MCF 10A (cell line): ENCODE measurements at regions not wholly inside any gene's neighbourhood (a gene's known extent, or its start where the extent isn't known, plus 50 kb on each side); places are given as distances from the start of the nearest gene placed in this dataset.

Experiments
- BruUV-seq: library from RNA; stranded (reverse); fragments of 400-500 nt; replicated peaks from 2 replicates; lab custom pipeline; 2021; lab: Mats Ljungman, UMichigan
- CTCF ChIA-PET: fragments of 300-600 bp; sonication (Branson Sonifier 250); formaldehyde crosslinking; extraction: SDS; loops from one replicate; lab custom pipeline; 2021; ENCODE audit warnings: antibody characterized with exemption, inconsistent platforms; lab: Yijun Ruan, JAX
- POLR2A ChIA-PET: fragments of 300-600, 350-650 bp; sonication (Branson Sonifier 250); formaldehyde crosslinking; extraction: SDS; loops from one replicate; lab custom pipeline; 2020; ENCODE audit warnings: antibody characterized with exemption, inconsistent platforms; lab: Yijun Ruan, JAX
- DNase-seq: peaks from one replicate; pipeline ENCODE4 v3.0.0-alpha.2; 2018; ENCODE audit not compliant: unreplicated experiment
- H3K27ac Mint-ChIP-seq: one replicate; pipeline ENCODE4 v1.8.0; 2022; ENCODE audit warnings: mild to moderate bottlenecking, low read depth, mixed read lengths; ENCODE audit not compliant: unreplicated experiment
- H3K27me3 Mint-ChIP-seq: one replicate; pipeline ENCODE4 v1.8.0; 2022; ENCODE audit warnings: mixed read lengths; ENCODE audit not compliant: insufficient read depth, unreplicated experiment
- H3K36me3 Mint-ChIP-seq: one replicate; pipeline ENCODE4 v1.8.0; 2022; ENCODE audit warnings: mild to moderate bottlenecking, moderate library complexity, mixed read lengths; ENCODE audit not compliant: insufficient read depth, unreplicated experiment
- H3K4me1 Mint-ChIP-seq: one replicate; pipeline ENCODE4 v1.8.0; 2022; ENCODE audit warnings: mixed read lengths; ENCODE audit not compliant: insufficient read depth, unreplicated experiment
- H3K4me3 Mint-ChIP-seq: one replicate; pipeline ENCODE4 v1.8.0; 2022; ENCODE audit warnings: mild to moderate bottlenecking, moderate library complexity, mixed read lengths; ENCODE audit not compliant: unreplicated experiment
- H3K9me3 Mint-ChIP-seq: one replicate; pipeline ENCODE4 v1.8.0; 2022; ENCODE audit warnings: mixed read lengths; ENCODE audit not compliant: unreplicated experiment
- intact Hi-C: fragments of 100-400 bp; cut with micrococcal nuclease; formaldehyde crosslinking; loops from 2 replicates; pipeline ENCODE4 v1.14.1; 2022
- TF ChIP-seq, protein P1 (sequence below): fragments of 200-600 bp; IDR thresholded peaks from one replicate; pipeline ENCODE4 v1.8.0; 2022; ENCODE audit warnings: antibody characterized with exemption, mild to moderate bottlenecking; ENCODE audit not compliant: unreplicated experiment

DNA sequence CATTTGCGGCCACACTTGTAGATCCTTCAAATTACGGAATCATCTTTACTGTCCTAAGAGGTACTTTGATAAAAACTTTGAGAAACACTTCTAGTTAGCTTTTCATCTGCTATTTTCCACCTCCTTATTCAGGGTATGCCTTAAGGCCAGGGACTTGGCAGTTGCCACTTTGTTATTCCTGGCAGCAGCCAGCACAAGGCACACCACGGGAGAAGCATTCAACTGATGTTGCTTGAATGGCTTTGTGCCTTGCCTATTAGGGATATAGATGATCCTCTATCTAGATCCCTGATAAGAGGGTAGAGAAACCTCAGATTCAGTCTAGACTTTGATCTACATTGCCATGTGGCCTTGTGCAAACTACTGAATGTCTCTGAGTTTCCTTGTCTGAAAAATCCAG, 70.3 kb upstream of the EPHA4 start:
- BruUV-seq = no TSS peak
- H3K9me3 Mint-ChIP-seq = no peaks in the 10 kb centered on the region
- TF ChIP-seq, protein P1, sequence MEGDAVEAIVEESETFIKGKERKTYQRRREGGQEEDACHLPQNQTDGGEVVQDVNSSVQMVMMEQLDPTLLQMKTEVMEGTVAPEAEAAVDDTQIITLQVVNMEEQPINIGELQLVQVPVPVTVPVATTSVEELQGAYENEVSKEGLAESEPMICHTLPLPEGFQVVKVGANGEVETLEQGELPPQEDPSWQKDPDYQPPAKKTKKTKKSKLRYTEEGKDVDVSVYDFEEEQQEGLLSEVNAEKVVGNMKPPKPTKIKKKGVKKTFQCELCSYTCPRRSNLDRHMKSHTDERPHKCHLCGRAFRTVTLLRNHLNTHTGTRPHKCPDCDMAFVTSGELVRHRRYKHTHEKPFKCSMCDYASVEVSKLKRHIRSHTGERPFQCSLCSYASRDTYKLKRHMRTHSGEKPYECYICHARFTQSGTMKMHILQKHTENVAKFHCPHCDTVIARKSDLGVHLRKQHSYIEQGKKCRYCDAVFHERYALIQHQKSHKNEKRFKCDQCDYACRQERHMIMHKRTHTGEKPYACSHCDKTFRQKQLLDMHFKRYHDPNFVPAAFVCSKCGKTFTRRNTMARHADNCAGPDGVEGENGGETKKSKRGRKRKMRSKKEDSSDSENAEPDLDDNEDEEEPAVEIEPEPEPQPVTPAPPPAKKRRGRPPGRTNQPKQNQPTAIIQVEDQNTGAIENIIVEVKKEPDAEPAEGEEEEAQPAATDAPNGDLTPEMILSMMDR = no peak
- no peak overlapping the region for H3K4me3 Mint-ChIP-seq
- H3K27ac Mint-ChIP-seq = no peak overlapping the region
- ChIA-PET CTCF (no interaction called here), POLR2A (no interaction called here)
- H3K36me3 Mint-ChIP-seq = no peaks in the 10 kb centered on the region
- intact Hi-C loops = no loop called here
- no peak for DNase-seq
- H3K27me3 Mint-ChIP-seq = no peaks in the 10 kb centered on the region
- no peaks in the 10 kb centered on the region for H3K4me1 Mint-ChIP-seq

DNA sequence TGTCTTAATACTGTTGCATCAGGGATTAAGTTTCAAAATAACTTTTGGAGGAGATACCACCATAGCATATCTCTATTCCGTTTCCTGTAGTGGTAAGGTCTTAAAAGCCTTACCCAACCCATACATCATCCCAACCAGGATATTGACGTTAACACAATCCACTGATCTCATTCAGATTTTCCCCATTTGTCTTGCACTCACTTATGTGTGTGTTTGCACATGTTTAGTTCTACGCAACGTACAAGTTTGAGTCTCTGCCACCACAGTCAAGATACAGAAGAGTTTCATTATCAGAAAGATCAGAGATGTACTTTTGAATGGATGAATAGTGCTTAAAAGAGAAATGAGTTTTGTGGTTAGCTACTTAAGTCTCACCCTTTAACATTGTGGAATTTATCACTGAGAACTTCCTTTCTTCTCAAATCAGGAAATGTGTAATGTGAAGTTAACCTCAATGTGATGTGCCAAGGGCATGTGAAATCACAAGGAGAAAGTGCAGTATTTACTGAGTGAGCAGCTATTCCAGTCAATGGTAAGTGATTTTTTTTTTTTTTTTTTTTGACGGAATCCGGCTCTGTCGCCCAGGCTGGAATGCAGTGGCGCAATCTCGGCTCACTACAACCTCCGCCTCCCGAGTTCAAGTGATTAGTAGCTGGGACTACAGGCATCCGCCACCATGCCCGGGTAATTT, 69.2 kb upstream of the EPHA4 start:
- H3K4me1 Mint-ChIP-seq = no peaks in the 10 kb centered on the region
- BruUV-seq = no TSS peak
- no peaks in the 10 kb centered on the region for H3K36me3 Mint-ChIP-seq
- intact Hi-C loops = no loop called here
- TF ChIP-seq, protein P1 = no peak
- DNase-seq = no peak
- no peaks in the 10 kb centered on the region for H3K27me3 Mint-ChIP-seq
- H3K9me3 Mint-ChIP-seq = no peaks in the 10 kb centered on the region
- ChIA-PET CTCF (interaction anchor here (0.8 kb wide), 1 partner anchor 1277 kb away, joined by 4 read pairs; no protein-coding TSS in a partner anchor), POLR2A (interaction anchor here (0.9 kb wide), 1 partner anchor 12 kb away, joined by 3 read pairs; no protein-coding TSS in a partner anchor)
- no peak overlapping the region for H3K27ac Mint-ChIP-seq
- H3K4me3 Mint-ChIP-seq = no peak overlapping the region

DNA sequence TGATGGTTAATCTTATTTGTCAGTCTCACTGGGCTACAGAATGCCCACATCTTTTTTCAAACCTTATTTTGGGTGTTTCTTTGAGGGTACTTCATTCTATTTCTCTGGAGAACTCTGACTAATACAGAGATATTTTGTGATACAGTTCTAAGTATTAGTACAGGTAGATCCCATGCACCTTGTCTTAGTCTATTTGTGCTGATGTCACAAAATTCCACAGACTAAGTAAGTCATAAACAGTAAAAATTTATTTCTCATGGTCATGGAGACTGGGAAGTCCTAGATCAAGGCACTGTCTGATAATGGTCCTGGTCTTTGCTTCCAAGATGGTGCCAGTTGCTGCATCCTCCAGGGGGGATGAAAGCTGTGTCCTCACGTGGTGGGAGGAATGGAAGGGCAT, 68.6 kb upstream of the EPHA4 start:
- Mint-ChIP-seq H3K27ac (no peak overlapping the region), H3K4me3 (no peak overlapping the region), H3K27me3 (no peaks in the 10 kb centered on the region), H3K9me3 (no peaks in the 10 kb centered on the region), H3K4me1 (no peaks in the 10 kb centered on the region), H3K36me3 (no peaks in the 10 kb centered on the region)
- TF ChIP-seq, protein P1 = no peak
- DNase-seq = no peak
- ChIA-PET CTCF (interaction anchor here (0.8 kb wide), 1 partner anchor 1276 kb away, joined by 4 read pairs; no protein-coding TSS in a partner anchor), POLR2A (interaction anchor here (0.9 kb wide), 1 partner anchor 11 kb away, joined by 3 read pairs; no protein-coding TSS in a partner anchor)
- intact Hi-C loops = no loop called here
- BruUV-seq = no TSS peak

DNA sequence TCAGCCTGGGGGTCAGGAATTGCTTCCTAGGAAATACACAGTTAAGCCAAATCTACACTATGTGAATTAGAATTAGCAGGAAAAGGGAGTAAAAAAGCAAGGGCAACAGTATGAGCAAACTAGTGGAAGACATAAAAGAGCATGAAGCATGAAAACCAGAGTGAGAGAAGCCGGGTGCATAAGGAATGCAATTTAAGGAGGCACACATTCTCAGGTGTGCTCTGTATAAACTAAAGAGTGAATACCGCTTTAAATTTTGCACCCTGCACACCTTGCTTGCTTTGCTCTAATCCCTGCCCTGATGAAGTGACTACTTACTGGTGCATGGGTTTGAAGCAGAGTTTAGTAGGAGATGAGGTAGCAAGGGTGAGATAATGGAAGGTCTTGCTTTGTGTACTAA, 65.7 kb upstream of the EPHA4 start:
- POLR2A ChIA-PET = no interaction called here
- TF ChIP-seq, protein P1 = no peak
- no peaks in the 10 kb centered on the region for H3K4me1 Mint-ChIP-seq

More for the DNA sequence above, 65.7 kb upstream of the EPHA4 start:
- no TSS peak for BruUV-seq
- Mint-ChIP-seq H3K27me3 (no peaks in the 10 kb centered on the region), H3K9me3 (no peaks in the 10 kb centered on the region), H3K4me3 (no peak overlapping the region), H3K36me3 (no peaks in the 10 kb centered on the region), H3K27ac (no peak overlapping the region)
- intact Hi-C loops = no loop called here
- DNase-seq = no peak
- CTCF ChIA-PET = interaction anchor here (0.7 kb wide), 1 partner anchor 1551 kb away, joined by 3 read pairs; no protein-coding TSS in a partner anchor
